Erythroblast (primary cell): ENCODE measurements at regions not wholly inside any gene's neighbourhood (a gene's known extent, or its start where the extent isn't known, plus 50 kb on each side); places are given as distances from the start of the nearest gene placed in this dataset.

Source experiments
- GATA1 ChIP-seq: IDR thresholded peaks from 2 replicates; pipeline ENCODE4 v1.6.1; 2011; ENCODE audit warnings: low read depth, mild to moderate bottlenecking, control low read depth, low read length, moderate library complexity
- POLR2A ChIP-seq: IDR thresholded peaks from 2 replicates; pipeline ENCODE4 v1.6.1; 2011; ENCODE audit warnings: mild to moderate bottlenecking, low read length

DNA sequence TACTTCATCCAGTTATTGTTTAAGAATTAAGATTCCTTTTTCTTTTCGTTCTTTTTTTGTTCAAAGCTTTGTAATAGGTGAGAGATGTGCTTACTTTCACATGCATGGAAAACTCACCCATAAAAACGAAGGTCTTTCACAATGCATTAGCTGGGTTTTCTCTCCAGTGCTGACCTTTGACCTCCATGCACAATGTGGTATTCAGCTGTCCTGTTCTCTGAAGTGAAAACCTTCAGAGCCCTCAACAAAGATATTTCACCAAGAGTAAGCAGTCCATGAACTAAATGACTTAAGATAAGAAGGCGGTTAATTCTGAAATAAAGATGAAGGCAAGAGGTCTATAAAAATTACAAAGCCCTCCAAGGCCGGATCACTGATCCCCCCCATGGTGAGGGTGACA lies 77.1 kb upstream of the IPO9 start:
- TF ChIP-seq POLR2A (no peak), GATA1 (no peak)
